Fibroblast of skin of abdomen (primary cell): ENCODE measurements at regions not wholly inside any gene's neighbourhood (a gene's known extent, or its start where the extent isn't known, plus 50 kb on each side); places are given as distances from the start of the nearest gene placed in this dataset.

Source experiments
- DNase-seq: peaks from one replicate; pipeline ENCODE4 v3.0.0-alpha.2; 2013

DNA sequence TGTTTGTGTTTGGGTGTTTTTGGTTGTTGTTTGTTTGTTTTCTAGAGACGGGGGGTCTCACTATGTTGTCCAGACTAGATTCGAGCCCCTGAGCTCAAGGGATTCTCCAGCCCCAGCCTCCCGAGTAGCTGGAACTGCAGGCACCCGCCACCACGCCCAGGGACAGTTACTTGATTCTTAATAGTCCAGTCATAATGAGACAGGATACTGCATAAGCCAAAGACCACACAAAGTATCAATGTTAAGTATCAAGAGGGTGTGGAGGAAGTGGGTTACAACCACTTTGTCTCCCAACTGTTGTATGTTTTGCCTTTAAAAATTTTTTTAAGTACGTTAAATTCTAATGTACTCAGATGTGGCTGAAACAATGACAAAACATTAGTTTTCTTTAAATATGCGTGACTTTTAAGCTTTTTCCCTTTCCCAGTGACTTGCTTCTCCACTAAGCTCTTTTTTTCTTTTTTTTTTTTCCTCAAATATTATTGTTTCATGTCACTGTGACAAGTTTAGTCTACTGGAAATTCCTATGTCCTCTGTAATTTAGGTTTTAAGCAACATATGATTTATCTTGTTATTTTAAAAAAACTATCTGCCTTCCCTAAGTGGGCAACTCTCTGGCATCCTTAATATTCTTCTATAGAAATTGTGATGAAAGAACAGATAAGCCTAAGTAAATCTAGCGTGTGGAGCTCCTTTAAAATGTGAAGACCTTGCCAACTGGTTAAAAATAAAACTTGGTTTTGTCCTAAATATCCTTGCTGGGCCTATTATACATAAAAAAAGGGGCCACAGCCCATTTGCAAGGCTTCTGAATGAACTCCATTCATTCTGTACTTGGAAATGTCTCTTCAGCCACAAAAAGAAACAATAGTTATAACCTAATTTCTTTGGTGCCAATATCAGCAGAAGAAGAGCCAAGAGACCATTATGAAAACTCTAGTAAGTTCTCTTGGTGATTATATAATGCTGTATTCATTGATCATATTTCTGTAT is 56.2 kb upstream of the DPH5 start:
- DNase-seq: no peak

DNA sequence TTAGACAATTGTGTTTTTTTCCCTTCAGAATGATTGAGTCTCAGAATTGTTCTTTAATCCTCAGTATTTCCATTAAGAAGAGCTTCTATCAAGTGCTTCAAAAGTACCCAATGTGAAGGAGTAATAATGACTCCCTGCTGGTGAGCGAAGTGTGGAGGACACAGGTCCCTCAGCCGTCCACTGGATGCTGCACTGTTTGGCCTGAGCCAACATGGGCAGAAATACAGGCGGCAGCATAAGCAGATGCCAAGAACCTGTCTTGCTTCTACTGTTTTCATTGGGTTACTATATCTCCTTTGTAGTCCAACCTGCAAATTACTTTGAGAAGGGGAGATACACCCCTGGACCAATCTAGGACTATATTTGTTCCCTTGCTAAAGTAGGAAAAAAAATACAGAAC is 55.3 kb upstream of the DPH5 start:
- DNase-seq: no peak

DNA sequence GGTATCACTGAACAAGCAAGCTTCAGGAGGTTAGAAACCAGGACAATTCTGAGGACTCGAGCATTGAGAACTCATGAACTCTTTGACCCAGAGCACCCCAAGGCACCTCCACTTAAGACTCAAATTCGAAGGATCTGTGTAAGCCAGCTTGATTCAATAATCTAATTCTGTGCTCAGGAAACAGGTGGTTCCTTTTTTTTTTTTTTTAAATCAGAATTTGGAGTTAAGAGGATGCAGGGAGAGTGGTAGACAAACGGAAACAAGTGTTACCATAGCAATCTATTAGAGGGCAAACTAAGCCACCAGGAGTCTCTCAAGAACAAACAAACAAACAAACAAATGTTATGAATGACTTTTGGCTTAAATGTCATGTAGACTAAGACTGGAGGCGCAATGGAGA is 53.8 kb upstream of the DPH5 start:
- no peak for DNase-seq

DNA sequence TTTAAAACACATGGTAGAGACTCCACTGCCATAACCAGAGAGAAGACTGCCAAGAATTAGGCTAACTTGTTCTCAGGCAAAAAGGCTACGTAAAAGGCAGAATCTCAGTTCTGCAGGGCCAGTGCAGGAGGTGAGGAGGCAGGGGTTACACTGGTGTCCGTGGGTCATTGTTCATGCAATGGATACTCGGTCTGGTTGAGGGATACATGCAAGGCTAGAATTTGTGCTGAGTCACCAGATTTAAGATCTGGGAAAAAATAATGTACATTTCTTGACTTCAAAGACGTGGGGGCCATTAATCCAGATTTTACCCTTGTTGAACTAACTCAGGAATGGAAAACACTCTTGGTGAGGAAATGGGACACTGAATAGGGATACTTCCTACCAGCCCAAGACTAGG is 52.3 kb upstream of the DPH5 start:
- DNase-seq: no peak

- no peak for DNase-seq
Measured at GRCh38 chr1:101075926-101076325, 50.3 kb upstream of the DPH5 start.
